Bronchial epithelial cell (primary cell): ENCODE measurements at regions not wholly inside any gene's neighbourhood (a gene's known extent, or its start where the extent isn't known, plus 50 kb on each side); places are given as distances from the start of the nearest gene placed in this dataset.
A peak's percentile ranks its signal among the peaks of the same experiment; 100 is the strongest.

ENCODE experiments used
- DNase-seq: peaks from one replicate; pipeline ENCODE4 v3.0.0-alpha.2; 2010; ENCODE audit warnings: low read depth
- FAIRE-seq: peaks from 2 replicates; lab custom pipeline; 2011; peaks lifted over from hg19 to GRCh38; lab: Jason Lieb, UNC
- H3K27me3 ChIP-seq: 2 replicates; pipeline ENCODE4 v1.5.1; 2011; ENCODE audit warnings: low read length; ENCODE audit not compliant: control insufficient read depth, insufficient read depth
- H3K36me3 ChIP-seq: 2 replicates; pipeline ENCODE4 v1.5.1; 2011; ENCODE audit warnings: low read length; ENCODE audit not compliant: control insufficient read depth, insufficient read depth
- H3K4me3 ChIP-seq: 2 replicates; pipeline ENCODE4 v1.5.1; 2011; ENCODE audit warnings: mild to moderate bottlenecking, low read depth, low read length, control low read depth
- TF ChIP-seq, protein P1 (sequence below): IDR thresholded peaks from 2 replicates; pipeline ENCODE4 v1.5.1; 2011; ENCODE audit warnings: mild to moderate bottlenecking, moderate library complexity, low read length, control low read depth, inconsistent platforms; ENCODE audit not compliant: insufficient read depth, severe bottlenecking

DNA sequence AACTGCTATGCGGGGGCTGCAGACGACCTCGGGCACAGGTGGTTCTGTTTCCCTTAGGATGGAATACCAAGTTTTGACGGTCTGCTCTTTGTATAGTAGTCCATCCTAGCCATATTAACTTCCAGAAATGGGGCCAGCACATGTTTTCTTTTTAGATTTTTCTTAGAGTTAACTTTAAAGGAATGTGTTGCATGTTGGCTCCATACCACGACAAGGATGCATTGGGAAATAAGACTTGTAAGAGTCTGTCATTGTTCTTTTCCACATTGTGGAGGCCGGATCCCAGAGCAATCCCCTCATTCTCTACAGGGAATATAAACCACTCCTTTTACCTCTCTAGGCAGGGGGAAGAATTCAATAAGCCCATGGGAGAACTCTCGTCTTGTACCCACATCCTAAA lies 87.1 kb upstream of the PLSCR4 start:
- DNase-seq: no peak
- no peaks in the 10 kb centered on the region for H3K27me3 ChIP-seq
- no peaks in the 10 kb centered on the region for H3K36me3 ChIP-seq
- no peak for FAIRE-seq
- TF ChIP-seq, protein P1, sequence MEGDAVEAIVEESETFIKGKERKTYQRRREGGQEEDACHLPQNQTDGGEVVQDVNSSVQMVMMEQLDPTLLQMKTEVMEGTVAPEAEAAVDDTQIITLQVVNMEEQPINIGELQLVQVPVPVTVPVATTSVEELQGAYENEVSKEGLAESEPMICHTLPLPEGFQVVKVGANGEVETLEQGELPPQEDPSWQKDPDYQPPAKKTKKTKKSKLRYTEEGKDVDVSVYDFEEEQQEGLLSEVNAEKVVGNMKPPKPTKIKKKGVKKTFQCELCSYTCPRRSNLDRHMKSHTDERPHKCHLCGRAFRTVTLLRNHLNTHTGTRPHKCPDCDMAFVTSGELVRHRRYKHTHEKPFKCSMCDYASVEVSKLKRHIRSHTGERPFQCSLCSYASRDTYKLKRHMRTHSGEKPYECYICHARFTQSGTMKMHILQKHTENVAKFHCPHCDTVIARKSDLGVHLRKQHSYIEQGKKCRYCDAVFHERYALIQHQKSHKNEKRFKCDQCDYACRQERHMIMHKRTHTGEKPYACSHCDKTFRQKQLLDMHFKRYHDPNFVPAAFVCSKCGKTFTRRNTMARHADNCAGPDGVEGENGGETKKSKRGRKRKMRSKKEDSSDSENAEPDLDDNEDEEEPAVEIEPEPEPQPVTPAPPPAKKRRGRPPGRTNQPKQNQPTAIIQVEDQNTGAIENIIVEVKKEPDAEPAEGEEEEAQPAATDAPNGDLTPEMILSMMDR: no peak
- H3K4me3 ChIP-seq: no peak overlapping the region

- Histone ChIP-seq H3K36me3 (no peaks in the 10 kb centered on the region), H3K4me3 (no peak overlapping the region), H3K27me3 (no peaks in the 10 kb centered on the region)
- TF ChIP-seq, protein P1: no peak
- FAIRE-seq: no peak
- no peak for DNase-seq
These were observed 84.5 kb upstream of the PLSCR4 start for GRCh38 chr3:146335386-146335785.

GRCh38 chr3:146334151-146334550 lies 83.2 kb upstream of the PLSCR4 start:
- peak; percentile 18 for DNase-seq
- H3K27me3 ChIP-seq: no peaks in the 10 kb centered on the region
- FAIRE-seq: no peak
- H3K36me3 ChIP-seq: no peaks in the 10 kb centered on the region
- H3K4me3 ChIP-seq: no peak overlapping the region
- TF ChIP-seq, protein P1: peak; percentile 37

GRCh38 chr3:146331967-146332366 lies 81.1 kb upstream of the PLSCR4 start:
- H3K36me3 ChIP-seq: no peaks in the 10 kb centered on the region
- no peak for FAIRE-seq

GRCh38 chr3:146326875-146327543 lies 76.1 kb upstream of the PLSCR4 start:
- DNase-seq (peak; percentile 45), FAIRE-seq (no peak)
- TF ChIP-seq, protein P1: peak; percentile 35
- no peak overlapping the region for H3K4me3 ChIP-seq
- no peaks in the 10 kb centered on the region for H3K27me3 ChIP-seq
- H3K36me3 ChIP-seq: no peaks in the 10 kb centered on the region

More at GRCh38 chr3:146331967-146332366, 81.1 kb upstream of the PLSCR4 start:
- no peaks in the 10 kb centered on the region for H3K27me3 ChIP-seq
- no peak overlapping the region for H3K4me3 ChIP-seq
- DNase-seq: no peak
- TF ChIP-seq, protein P1: no peak

- no peaks in the 10 kb centered on the region for H3K36me3 ChIP-seq
- TF ChIP-seq, protein P1: no peak
- no peak overlapping the region for H3K4me3 ChIP-seq
- FAIRE-seq (no peak), DNase-seq (no peak)
- no peaks in the 10 kb centered on the region for H3K27me3 ChIP-seq
These were observed 74.3 kb upstream of the PLSCR4 start for GRCh38 chr3:146325170-146325569.
